ENCODE measurements at regions not wholly inside any gene's neighbourhood (a gene's known extent, or its start where the extent isn't known, plus 50 kb on each side); places are given as distances from the start of the nearest gene placed in this dataset.

DNA sequence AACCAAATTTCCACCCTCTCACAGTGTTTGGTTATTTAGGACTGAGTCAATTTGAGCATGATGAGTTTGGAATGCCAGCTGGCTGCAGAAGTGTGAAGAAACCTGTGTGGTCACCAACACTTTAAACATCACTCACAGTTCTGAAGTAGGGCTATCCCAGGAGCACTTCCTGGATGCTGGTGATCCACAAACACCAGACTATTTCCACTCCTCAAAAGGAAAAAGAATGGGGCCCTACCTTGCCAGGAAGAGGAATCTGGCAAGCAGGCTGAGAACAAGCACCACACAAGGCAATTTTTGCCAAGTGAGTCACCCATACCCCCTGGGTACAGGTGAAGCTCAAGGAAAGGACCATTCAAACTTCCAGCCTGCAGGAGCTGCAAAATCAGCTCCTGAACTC, 294.2 kb upstream of the PTGER4 start:
- DNase-seq: peak; percentile 32

DNA sequence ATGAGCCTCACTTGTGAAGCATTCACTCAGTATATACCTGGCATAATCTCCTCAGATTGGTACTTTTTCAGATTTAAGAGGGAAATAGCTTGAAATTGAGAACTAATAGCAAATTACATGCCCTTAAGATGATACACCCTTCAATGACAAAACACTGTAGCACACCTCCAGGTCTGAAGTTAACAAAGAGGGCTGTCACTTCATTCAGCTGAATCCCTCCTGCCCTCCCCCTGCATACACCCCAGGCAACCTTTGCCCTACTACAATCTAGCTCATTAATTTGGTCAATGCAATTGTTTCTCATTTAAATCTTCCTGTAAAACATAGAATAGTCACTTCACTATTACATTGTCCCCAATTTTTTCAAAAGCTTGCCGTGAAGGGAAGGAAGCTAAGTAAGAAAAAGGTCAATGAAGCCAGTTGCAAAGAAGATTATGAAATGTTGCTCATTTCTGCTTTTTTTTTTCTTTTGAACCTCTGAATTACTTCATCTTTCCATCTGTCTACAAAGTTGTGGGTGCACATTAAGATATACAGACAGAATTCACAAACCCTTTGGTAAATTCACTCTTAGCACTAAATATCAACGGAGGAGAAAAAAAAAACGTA, 294.8 kb upstream of the PTGER4 start:
- no peak for DNase-seq

DNA sequence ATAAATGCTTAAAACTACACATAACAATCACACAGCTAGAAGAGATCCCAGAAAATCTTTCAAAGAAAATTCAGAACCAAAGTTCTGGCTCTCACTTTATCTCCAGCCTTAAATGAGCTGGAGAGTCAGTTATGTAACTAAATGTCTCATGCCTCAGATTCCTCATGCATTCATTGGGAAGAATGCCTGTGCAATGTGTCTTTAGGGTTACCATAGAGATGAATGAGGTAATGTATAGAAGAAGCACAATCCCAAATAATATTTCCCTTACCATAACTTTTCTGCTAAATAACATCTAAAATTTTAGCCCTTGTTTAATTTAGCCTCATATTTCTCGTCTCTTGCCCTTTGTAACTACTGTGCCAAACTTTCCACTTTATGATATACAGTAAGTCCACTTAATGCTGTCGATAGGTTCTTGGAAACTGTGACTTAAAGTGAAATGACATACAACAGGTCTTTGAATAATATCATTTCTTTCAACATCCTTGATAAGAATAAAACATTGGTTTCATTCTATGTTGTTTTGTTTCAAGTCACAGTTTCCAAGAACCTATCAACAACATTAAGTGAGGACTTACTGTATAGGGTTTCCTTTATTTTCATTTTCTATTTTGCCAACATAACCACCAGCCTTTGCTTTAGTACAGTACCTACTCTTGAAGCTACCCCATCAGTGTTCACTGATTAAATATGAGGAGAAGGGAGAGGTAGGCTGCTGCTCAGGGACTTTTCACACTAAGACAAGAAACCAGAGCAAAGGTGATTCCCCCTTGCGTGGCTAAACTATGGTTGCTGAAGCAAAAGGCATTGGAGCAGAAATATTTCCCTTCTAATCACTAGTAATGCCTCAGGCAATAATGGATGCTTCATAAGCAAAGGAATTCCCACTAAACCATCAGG, 295.7 kb upstream of the PTGER4 start:
- DNase-seq: no peak

DNA sequence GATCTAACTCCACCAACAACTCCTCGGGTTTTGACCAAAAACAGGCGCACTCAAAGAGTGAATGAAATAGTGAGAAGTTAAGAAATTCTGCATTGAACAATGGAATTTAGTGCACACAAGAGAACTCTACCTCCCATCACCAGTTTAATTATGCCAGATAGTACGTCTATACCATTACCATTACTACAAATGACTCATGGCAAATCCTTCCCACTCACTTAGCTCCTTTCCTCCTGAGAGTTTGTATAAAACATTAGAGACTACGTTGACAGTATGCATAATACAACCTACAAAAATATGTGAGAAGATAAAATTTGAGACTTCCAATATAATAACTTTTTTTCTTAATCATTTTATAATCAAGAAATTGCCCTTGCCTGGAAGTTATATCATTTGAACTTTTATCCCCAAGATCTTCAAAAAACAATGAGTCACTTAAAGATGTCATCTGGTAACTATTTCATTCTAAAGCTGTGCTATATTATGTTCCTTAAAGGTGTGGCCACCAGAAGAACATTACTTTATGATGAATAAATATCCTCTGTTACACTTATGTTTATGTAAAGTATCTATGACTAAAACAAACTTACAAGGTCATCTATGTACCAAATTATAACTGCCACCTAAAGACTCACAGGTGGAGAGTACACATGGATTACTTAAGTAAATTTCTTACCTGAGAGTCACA, 297.9 kb upstream of the PTGER4 start:
- DNase-seq: peak; percentile 24

DNA sequence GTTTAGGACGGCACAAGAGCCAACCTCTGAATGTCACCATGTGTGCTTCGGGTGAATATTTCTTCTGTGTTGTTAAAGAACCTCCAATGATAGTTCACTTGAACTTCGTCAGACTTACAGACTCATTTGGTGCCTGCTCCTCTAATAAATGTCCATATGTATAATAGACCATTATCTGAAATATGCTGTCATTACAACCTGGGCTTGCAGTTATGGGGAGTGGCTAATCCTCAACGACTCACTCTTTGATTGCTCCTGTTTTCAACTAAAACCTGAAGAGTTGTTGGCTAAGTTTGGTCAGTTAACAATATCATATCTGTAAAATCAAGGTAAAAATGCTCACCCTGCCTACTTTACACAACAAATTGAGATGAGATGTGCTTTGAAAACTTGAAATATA, 298.7 kb upstream of the PTGER4 start:
- DNase-seq: no peak

DNA sequence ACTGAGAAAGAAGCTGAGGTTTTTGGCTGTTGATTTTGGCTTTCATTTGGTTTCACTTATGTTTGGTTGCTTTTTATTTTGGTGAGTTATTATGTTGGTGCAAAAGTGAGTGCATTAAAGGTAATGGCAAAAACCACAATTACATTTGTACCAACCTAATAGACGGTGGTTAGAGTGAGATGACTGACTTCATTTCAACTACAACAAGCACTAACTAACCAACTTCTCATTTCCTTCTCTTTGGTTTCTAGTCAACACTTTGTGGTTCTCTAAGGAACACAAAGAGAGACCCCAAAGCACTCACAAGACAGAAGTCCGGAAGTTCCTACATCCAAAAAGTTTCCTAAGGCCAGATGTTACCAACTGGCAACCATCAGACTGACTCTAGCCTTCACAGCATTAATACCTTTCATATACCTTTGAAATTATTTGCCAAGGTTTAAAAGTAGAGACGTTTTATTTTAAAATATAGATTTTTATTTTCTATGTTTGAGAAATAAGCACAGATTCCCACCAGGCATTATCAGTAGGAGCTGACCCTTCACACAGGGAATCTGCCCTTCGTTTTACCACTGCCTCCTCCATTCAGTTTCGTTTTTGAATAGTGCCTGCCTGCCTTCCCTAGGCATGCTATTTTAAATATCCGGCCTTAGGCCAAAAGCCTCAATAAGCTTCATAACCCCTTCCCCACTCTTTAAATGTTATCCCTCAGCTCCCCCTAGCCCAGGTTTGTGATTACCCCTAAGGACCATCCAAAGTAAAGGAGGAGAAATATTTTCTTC, 301.1 kb upstream of the PTGER4 start:
- no peak for DNase-seq

DNA sequence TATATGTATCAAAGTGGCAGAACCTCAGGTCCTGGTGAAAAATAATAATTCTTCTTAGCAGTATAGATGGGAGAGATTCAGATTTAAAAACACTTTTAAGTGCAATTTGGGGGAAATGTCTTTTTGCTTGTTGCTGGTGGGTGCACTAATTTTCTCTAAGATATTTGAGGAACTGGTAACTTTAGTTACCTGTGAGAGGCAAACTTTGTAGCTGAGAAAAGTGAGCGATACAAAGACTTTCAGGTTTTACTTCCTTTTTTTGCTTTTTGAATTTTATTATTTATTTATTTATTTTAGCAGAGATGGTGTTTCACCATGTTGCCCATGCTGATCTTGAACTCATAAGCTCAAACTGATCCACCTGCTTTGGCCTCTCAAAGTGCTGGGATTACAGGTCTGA, 303.1 kb upstream of the PTGER4 start:
- DNase-seq: no peak

DNA sequence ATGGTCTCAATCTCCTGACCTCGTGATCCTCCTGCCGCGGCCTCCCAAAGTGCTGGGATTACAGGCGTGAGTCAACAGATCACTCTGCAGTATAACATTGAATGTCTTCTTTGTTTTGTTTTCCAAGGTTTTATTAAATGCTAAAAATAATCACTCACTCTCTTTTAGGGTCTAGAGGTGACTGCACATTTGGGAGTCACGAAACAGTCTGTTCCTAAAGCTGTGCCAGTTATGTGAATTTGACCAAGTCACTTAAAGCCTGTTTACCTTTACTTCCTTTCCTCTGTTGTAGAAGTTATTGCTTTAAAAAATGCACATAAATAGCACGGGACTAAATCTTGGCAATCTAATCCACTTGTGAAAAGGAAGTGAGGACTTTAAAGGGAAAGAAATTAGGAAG, 304.9 kb upstream of the PTGER4 start:
- DNase-seq: peak; percentile 73

DNA sequence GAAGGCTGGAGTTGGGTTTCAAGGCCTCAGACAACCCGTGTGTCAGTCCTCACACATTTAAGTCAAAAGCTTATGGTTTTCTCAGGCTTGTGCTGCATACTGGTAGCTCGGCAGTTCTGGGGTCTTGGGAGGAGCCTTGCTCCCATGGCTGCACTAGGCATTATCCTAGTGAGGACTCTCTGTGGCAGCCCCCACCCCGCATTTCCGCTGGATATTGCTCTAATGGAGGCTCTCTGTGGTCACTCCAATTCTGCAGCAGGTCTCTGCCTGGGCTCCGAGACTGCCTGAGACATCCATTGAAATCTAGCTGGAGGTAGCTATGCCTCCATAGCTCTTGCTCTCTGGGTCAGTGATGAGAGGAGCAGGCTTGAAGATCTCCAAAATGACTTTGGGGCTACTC, 311.5 kb upstream of the PTGER4 start:
- no peak for DNase-seq

DNA sequence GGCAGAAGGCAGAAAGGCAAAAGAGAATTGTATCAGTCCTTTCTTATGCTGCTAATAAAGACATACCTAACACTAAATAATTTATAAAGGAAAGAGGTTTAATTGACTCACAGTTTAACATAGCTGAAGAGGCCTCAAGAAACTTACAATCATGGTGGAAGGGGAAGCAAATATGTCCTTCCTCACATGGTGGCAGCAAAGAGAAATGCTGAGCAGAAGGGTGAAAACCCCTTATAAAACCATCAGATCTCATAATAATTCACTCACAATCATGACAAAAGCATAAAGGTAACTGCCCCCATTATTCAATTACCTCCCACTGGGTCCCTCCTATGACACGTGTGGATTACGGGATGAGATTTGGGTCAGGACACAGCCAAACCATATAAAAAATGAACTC, 312.5 kb upstream of the PTGER4 start:
- no peak for DNase-seq

DNA sequence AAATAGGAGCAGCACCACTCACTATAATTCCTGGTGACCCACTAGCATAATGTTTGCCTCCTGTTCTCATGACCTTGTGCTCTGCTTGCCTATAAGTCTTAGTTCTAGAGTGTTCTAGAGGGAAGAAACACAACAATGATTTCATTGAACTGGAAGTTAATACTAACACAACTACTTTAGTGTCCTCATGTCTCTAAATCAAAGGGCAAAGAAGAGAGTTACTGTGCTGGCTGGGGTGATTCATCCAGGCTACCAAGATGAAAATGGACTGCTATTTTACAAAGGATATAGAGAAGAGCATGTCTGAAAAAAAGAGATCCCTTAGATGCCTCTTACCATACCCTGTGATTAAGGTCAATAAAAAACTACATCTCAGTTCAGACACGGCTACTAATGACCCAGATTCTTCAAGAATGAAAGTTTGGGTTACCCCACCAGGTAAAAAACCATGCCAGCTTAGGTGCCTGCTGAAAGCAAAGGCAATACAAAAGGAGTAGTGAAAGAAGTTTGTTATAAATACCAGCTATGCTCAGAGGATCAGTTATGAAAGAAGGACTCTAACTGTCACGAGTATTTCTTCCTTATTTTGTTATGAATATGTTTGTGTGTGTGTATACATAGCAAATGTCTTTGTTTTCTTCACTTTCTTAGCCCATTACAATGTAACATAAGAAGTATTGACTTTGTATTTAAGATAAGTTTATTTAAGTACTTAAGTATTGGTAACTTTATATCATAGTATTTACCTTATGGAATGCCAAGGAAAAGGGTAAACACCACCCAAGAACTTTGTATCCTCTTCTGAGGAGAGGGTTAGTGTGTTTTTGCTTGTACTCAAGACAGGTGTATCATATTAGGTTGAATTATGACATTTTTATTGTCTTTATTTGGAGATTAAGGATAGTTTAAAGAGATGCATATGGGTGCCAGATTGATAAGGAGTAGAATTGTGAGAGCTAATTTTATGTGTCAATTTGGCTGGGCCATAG, 314.1 kb upstream of the PTGER4 start:
- DNase-seq: no peak

DNA sequence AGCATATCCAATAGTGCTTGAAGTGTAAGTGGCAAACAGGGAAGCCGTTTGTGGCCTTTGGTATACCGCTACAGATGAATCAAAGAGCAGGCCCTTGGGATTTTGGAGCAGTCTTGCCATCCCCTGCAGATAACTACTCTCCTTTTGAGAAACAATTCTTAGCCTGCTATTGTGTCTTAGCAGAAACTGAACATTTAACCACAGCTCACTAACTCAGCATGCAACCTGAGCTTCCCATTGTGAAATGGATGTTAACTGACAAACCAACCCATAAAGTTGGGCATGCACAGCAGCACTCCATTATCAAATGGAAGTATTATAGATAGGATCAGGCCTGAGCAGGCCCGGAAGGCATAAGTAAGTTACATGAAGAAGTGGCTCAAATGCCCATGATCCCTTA, 315.3 kb upstream of the PTGER4 start:
- no peak for DNase-seq

DNA sequence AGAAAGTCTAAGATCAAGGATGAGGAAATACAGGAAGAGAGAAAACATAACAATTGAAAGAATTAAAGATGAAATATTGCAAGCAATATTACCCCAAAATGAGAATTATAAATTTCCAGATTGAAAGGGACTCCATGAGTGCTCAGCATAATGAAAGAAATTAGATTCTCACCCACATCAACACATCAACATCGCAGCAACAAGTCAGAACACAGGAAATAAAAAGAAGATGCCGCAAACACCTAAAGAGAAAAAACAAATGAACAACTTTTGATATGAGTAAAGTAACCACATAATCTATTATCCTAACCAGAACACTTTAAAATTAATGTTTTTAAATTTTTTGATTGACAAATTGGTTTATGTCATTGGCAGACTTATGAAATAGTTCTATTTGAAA, 318.3 kb upstream of the PTGER4 start:
- no peak for DNase-seq

DNA sequence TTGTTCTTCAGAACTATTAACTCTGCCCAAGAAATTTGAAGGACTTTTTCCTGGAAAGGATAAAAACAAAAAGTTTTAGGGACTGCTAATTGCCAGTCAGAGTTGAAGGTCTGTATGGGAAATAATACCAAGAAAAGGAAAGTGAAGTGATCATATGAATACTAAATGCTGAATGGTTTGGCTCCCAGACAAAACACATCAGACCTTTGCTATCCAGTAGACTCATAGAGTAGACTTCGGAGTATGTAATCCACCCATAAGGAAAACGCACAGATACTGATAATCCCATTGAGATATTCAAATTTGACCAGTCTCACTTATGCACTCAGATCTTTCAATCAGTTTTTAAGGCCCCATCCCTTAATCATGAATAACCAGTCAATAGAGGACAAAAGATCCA, 319.0 kb upstream of the PTGER4 start:
- no peak for DNase-seq

DNA sequence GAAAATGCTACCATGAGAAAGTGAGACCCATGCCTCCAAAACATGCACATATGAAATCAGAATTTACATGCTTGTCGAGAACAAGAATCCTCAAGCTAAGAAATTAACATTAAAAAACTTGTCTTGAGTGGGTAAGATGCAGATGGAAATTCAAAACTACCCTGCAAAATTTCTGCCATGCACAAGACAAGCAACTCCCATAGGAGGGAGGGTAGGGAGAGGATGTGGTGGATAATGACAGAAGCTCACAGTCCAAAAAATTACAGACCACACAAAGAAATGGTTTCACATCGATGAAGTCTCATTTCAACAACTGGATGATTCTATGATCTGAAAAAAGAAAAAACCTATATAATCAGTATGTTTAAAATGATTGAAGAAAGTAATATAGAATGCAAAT, 319.9 kb upstream of the PTGER4 start:
- no peak for DNase-seq

DNA sequence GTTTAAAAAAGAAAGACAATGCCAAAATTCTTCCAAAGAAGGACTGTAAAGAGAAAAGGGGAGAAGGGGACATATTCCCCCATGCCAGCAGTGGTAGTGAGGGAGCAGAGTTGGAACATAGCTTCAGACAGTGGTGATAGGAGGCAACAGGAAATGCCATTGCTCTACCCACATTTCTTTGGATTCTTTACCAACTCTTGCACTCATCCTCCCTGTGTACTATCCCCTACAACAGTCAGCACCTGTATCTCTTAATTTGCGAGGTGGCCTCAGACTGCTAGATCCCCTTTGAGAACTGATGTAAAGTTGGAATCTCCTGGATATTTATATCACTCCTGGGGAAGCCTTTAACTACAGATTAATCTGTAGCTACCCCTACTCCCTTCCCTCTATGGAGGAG, 320.6 kb upstream of the PTGER4 start:
- DNase-seq: no peak

DNA sequence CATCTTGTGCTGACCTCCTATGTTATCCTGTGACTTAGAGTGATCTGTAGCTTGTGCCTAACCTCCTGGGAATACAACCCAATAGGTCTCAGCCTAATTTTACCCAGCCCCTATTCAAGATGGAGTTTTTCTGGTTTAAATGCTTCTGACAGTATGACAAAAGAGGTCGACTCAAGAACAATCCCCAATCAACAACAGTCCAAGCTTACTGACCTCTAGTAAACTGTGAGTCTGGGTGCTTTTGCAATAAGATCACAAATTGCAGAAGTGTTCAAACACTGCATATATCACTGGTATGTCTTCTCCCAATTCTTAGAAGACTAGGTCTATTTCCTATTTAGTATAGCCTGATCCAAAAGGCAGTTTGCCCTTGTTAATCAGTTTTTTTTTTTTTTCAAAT, 323.5 kb upstream of the PTGER4 start:
- no peak for DNase-seq

DNA sequence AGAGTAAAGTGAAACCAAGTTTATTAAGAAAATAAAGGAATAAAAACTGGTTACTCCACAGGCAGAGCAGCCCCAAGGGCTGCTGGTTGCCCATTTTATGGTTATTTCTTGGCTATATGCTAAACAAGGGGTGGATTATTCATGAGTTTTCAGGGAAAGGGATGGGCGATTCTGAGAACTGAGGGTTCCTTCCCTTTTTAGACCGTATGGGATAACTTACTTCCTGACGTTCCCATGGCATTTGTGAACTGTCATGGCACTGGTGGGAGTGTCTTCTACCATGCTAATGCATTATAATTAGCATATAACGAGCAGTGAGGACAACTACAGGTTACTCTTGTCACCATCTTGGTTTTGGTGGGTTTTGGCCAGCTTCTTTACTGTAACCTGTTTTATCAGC, 323.9 kb upstream of the PTGER4 start:
- DNase-seq: no peak

DNA sequence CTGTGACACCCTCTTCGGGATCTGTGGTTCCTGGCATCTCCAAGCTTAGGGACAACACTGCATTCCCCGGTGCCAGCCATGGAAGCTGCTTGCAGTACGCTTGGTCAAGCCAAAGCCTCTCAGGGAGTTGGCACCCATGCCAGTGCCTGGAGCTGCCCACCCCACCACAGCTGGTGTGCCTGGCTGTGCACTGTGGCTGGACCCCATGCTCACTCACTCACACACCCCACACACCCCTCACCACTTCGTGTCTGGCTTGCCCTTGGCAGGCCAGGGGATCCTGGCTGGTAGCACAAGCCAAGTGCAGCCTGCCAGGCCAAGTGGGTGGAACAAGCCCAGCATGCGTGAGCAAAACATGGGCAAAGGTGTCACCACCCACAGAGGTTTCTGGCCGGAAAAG, 324.5 kb upstream of the PTGER4 start:
- DNase-seq: no peak

DNA sequence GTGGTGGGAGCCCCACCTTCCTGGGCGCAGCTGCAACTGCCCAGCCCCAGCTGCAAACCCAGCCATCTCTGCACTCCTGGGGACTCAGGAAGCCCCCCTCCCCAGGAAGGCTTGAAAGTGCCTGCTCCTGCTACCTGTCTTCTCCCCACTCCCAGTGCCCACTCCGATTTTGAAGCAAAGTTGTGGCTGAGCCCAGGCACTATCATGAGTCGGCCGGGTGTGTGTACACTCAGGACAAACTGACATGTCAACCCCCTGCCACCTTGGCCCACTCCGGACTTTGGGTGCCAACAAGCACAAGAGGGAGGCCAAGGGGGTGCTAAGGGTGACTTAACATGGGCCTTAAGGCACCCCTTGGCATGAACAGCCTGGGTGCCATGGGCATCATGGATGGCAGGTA, 325.5 kb upstream of the PTGER4 start:
- DNase-seq: no peak

DNA sequence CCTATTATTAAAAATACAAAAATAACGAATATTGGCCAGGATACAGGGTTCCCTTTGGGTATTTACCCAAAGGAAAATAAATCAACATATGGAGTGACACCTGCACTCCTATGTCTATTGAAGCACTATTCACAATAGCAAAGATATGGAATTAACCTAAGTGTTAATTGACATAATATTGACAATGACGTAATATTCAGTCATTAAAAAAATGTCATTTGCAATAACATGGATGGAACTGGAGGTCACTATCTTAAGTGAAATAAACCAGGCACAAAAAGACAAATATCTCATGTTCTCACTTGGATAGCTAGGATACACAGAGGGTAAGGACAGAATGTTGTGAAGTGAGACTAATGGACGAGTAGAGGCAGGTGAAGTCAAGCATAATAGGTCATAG, 326.3 kb upstream of the PTGER4 start:
- DNase-seq: no peak
